ENCODE measurements at regions not wholly inside any gene's neighbourhood (a gene's known extent, or its start where the extent isn't known, plus 50 kb on each side); places are given as distances from the start of the nearest gene placed in this dataset.

DNA sequence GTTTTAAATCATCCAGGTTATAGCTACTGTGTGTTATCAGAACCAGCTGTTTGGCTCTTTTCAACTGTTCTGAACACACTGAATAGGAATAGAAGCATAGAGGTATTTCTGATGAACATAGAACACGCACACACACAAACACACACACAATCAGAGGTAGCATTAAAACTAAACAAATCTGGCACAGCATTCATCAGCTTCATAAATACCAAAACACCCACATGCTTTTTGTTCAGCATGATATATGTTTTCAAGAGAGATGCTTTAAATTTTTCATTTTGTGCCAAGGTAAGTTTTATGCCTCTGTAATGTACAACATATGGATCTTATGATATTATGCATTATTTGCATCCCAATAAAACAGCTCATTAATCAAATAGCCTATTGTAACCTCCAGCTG lies 208.6 kb downstream of the GALC start:
- intact Hi-C loops (cut with DNase I) = no loop called here
- no peaks in the 10 kb centered on the region for H3K27me3 ChIP-seq
- no peak overlapping the region for H3K4me3 ChIP-seq
- no peaks in the 10 kb centered on the region for H3K36me3 ChIP-seq (replicated peaks in 1 of 2; ENCODE audit: insufficient read depth in 1 of 2, low read depth in 2 of 2)
- WGBS, 2 donors = 57 to 70% methylated on average over 1 of the region's 1 CpG
- ATAC-seq (no peak), DNase-seq (no peak)
- TF ChIP-seq, protein P1, sequence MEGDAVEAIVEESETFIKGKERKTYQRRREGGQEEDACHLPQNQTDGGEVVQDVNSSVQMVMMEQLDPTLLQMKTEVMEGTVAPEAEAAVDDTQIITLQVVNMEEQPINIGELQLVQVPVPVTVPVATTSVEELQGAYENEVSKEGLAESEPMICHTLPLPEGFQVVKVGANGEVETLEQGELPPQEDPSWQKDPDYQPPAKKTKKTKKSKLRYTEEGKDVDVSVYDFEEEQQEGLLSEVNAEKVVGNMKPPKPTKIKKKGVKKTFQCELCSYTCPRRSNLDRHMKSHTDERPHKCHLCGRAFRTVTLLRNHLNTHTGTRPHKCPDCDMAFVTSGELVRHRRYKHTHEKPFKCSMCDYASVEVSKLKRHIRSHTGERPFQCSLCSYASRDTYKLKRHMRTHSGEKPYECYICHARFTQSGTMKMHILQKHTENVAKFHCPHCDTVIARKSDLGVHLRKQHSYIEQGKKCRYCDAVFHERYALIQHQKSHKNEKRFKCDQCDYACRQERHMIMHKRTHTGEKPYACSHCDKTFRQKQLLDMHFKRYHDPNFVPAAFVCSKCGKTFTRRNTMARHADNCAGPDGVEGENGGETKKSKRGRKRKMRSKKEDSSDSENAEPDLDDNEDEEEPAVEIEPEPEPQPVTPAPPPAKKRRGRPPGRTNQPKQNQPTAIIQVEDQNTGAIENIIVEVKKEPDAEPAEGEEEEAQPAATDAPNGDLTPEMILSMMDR (IDR thresholded peaks at IDR 0.05) = no peak
- no peak for TF ChIP-seq POLR2A (IDR thresholded peaks at IDR 0.05)
- no peaks in the 10 kb centered on the region for H3K9me3 ChIP-seq
- H3K4me1 ChIP-seq = no peaks in the 10 kb centered on the region
- no peak overlapping the region for H3K27ac ChIP-seq

DNA sequence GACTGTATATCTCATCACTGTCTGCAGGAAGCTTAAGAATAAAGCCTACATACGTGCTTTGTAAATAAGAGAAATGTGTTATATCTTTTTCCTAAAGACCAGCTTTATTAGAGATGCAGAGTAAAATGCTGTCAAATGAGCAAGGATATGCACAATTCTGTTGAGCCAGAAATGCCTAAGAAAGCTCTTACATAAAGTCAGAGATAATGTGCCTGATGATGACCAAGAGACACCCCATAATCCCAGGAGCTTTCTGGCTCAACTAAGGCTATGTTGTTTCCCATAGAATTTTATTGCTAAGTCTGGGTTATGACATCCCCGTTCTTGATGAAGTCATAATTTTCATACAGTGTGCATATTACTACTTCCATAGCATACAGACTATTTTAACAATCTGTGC lies 209.9 kb downstream of the GALC start:
- intact Hi-C loops (cut with DNase I) = no loop called here
- H3K4me3 ChIP-seq = no peak overlapping the region
- WGBS, 2 donors = 56 to 58% methylated on average over 2 of the region's 2 CpGs
- no peak overlapping the region for H3K27ac ChIP-seq
- H3K4me1 ChIP-seq = no peaks in the 10 kb centered on the region
- ATAC-seq = no peak
- DNase-seq = no peak
- no peaks in the 10 kb centered on the region for H3K9me3 ChIP-seq
- TF ChIP-seq, protein P1 (IDR thresholded peaks at IDR 0.05) = no peak
- TF ChIP-seq POLR2A (IDR thresholded peaks at IDR 0.05) = no peak
- no peaks in the 10 kb centered on the region for H3K36me3 ChIP-seq (replicated peaks in 1 of 2; ENCODE audit: insufficient read depth in 1 of 2, low read depth in 2 of 2)
- H3K27me3 ChIP-seq = no peaks in the 10 kb centered on the region

DNA sequence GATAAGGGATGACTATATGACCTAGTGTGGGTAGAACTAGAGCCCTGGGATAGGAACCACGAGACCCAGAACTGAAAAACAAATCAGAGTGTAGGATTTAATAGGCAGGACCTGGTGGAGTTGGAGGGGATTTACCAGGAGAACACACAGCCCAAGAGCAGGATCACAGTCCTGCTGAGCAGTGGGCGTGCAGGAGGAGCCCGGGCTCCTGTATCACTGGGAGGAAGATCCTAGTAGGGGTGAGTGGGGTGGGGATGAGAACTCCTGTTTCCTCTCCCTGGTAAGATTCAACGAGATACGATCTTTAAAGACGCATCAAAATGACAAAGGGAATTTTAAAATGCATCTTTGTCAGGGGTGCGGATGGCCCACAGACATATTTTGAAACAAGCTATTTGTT lies 220.1 kb downstream of the GALC start:
- Histone ChIP-seq H3K4me3 (no peak overlapping the region), H3K27ac (no peak overlapping the region), H3K36me3 (replicated peaks in 1 of 2; ENCODE audit: insufficient read depth in 1 of 2, low read depth in 2 of 2) (no peaks in the 10 kb centered on the region), H3K9me3 (no peaks in the 10 kb centered on the region), H3K27me3 (no peaks in the 10 kb centered on the region), H3K4me1 (no peaks in the 10 kb centered on the region)
- DNase-seq (no peak), ATAC-seq (no peak)
- 63 to 66% methylated on average over 7 of the region's 7 CpGs for WGBS, 2 donors
- no peak for TF ChIP-seq POLR2A (IDR thresholded peaks at IDR 0.05)
- TF ChIP-seq, protein P1 (IDR thresholded peaks at IDR 0.05) = no peak
- intact Hi-C loops (cut with DNase I) = no loop called here

DNA sequence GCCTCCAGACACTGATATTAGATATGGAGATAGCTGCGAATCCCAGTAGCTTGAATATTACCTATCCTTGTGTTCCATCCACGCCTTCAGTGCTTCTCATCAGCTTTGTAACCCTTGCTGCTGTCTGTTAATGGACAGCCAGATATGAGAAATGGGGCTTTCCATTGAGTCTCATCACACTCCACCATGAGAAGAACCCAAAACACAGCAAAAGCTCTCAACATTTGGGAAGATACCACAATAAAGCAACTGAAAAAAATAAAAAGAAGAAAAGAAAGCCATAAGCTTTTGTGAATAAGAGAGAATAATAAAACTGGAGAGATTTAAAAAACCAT lies 225.4 kb downstream of the GALC start:
- intact Hi-C loops (cut with DNase I) = no loop called here
- no peak overlapping the region for H3K4me3 ChIP-seq
- no peak for DNase-seq
- H3K27ac ChIP-seq = no peak overlapping the region
- H3K36me3 ChIP-seq (replicated peaks in 1 of 2; ENCODE audit: insufficient read depth in 1 of 2, low read depth in 2 of 2) = no peaks in the 10 kb centered on the region
- no peak for ATAC-seq
- TF ChIP-seq POLR2A (IDR thresholded peaks at IDR 0.05) = no peak
- TF ChIP-seq, protein P1 (IDR thresholded peaks at IDR 0.05) = no peak
- no peaks in the 10 kb centered on the region for H3K27me3 ChIP-seq
- H3K9me3 ChIP-seq = no peaks in the 10 kb centered on the region
- no peaks in the 10 kb centered on the region for H3K4me1 ChIP-seq
- 77 to 87% methylated on average over 2 of the region's 2 CpGs for WGBS, 2 donors

DNA sequence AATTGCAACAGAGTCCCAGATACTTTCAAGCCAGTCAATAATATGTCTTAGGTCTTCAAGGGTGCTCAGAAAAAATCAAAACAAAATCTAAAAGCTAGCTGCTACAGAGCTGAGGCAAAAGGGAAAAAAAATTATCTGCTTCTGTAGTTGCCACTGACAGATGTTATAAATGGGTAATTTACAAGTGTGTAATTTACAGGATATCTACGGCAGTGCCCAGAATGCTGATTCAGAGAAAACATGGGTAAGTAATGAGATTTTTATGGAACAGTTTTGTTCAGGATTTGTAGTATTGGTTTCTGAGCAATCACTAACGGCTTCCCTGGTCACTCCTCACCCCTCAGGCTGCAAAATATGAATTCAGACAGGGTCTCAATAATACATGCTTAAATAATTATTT lies 234.1 kb downstream of the GALC start:
- no peak for TF ChIP-seq POLR2A (IDR thresholded peaks at IDR 0.05)
- TF ChIP-seq, protein P1 (IDR thresholded peaks at IDR 0.05) = no peak
- Histone ChIP-seq H3K4me1 (no peaks in the 10 kb centered on the region), H3K27ac (no peak overlapping the region), H3K27me3 (no peaks in the 10 kb centered on the region), H3K4me3 (no peak overlapping the region), H3K36me3 (replicated peaks in 1 of 2; ENCODE audit: insufficient read depth in 1 of 2, low read depth in 2 of 2) (no peaks in the 10 kb centered on the region), H3K9me3 (no peaks in the 10 kb centered on the region)
- DNase-seq = no peak
- no peak for ATAC-seq
- intact Hi-C loops (cut with DNase I) = no loop called here
- WGBS, 2 donors = 6 to 16% methylated on average over 2 of the region's 2 CpGs

Data from body of pancreas (tissue), 4 donors.